ENCODE measurements at regions not wholly inside any gene's neighbourhood (a gene's known extent, or its start where the extent isn't known, plus 50 kb on each side); places are given as distances from the start of the nearest gene placed in this dataset.

- no peak for DNase-seq
- no peak for TF ChIP-seq CTCF (conservative IDR thresholded peaks at IDR 0.05)
- H3K27me3 ChIP-seq (ENCODE audit: control insufficient read depth, insufficient read depth, low read length, poor library complexity, severe bottlenecking): no peaks in the 10 kb centered on the region
- H3K36me3 ChIP-seq (ENCODE audit: control insufficient read depth, insufficient read depth, low read length): no peaks in the 10 kb centered on the region
- H3K27ac ChIP-seq (ENCODE audit: low read depth, low read length): no peak overlapping the region
- H3K9ac ChIP-seq (ENCODE audit: extremely low read depth, low read length, poor library complexity, severe bottlenecking): no peak overlapping the region
- 92 to 93% methylated on average over 12 of the region's 12 CpGs for WGBS, 2 experiments (ENCODE audit: insufficient coverage in 1 of 2, insufficient read length in 1 of 2)
- Mint-ChIP-seq H3K4me3 (no peak overlapping the region), H3K36me3 (ENCODE audit: low read depth) (no peaks in the 10 kb centered on the region), H3K4me1 (no peaks in the 10 kb centered on the region), H3K9me3 (no peaks in the 10 kb centered on the region), H3K27ac (no peak overlapping the region), H3K27me3 (ENCODE audit: insufficient read depth) (peaks cover 6% of the 10 kb centered on the region)
- H3K9me3 ChIP-seq (ENCODE audit: control insufficient read depth, low read length): no peaks in the 10 kb centered on the region
- H3K4me1 ChIP-seq (ENCODE audit: control insufficient read depth, insufficient read depth, low read length): no peaks in the 10 kb centered on the region
- H3K4me3 ChIP-seq (ENCODE audit: low read length): no peak overlapping the region
Measured at GRCh38 chr2:545228-545627, 132.0 kb downstream of the TMEM18 start.

- no peak for TF ChIP-seq CTCF (conservative IDR thresholded peaks at IDR 0.05)
- H3K4me3 ChIP-seq (ENCODE audit: low read length): no peak overlapping the region
- Mint-ChIP-seq H3K27ac (no peak overlapping the region), H3K9me3 (peaks cover 6% of the 10 kb centered on the region), H3K4me1 (no peaks in the 10 kb centered on the region), H3K4me3 (no peak overlapping the region), H3K36me3 (ENCODE audit: low read depth) (no peaks in the 10 kb centered on the region), H3K27me3 (ENCODE audit: insufficient read depth) (peaks cover 5% of the 10 kb centered on the region)
- 90% methylated on average over 2 of the region's 2 CpGs; no CpG with 5 or more reads in 1 of the 2 experiments for WGBS, 2 experiments (ENCODE audit: insufficient coverage in 1 of 2, insufficient read length in 1 of 2)
- H3K36me3 ChIP-seq (ENCODE audit: control insufficient read depth, insufficient read depth, low read length): no peaks in the 10 kb centered on the region
- H3K9me3 ChIP-seq (ENCODE audit: control insufficient read depth, low read length): peaks cover 8% of the 10 kb centered on the region
- no peak overlapping the region for H3K27ac ChIP-seq (ENCODE audit: low read depth, low read length)
- no peaks in the 10 kb centered on the region for H3K4me1 ChIP-seq (ENCODE audit: control insufficient read depth, insufficient read depth, low read length)
- no peak for DNase-seq
- H3K9ac ChIP-seq (ENCODE audit: extremely low read depth, low read length, poor library complexity, severe bottlenecking): no peak overlapping the region
- no peaks in the 10 kb centered on the region for H3K27me3 ChIP-seq (ENCODE audit: control insufficient read depth, insufficient read depth, low read length, poor library complexity, severe bottlenecking)
Measured at GRCh38 chr2:538646-539045, 138.6 kb downstream of the TMEM18 start.

GRCh38 chr2:535222-535621 lies 142.0 kb downstream of the TMEM18 start:
- DNase-seq: no peak
- H3K27ac Mint-ChIP-seq: no peak overlapping the region
- no peaks in the 10 kb centered on the region for H3K36me3 Mint-ChIP-seq (ENCODE audit: low read depth)
- no peak overlapping the region for H3K4me3 ChIP-seq (ENCODE audit: low read length)
- no peaks in the 10 kb centered on the region for H3K36me3 ChIP-seq (ENCODE audit: control insufficient read depth, insufficient read depth, low read length)
- H3K27ac ChIP-seq (ENCODE audit: low read depth, low read length): no peak overlapping the region
- H3K27me3 ChIP-seq (ENCODE audit: control insufficient read depth, insufficient read depth, low read length, poor library complexity, severe bottlenecking): no peaks in the 10 kb centered on the region
- peaks cover 6% of the 10 kb centered on the region for H3K9me3 Mint-ChIP-seq
- peaks cover 5% of the 10 kb centered on the region for H3K27me3 Mint-ChIP-seq (ENCODE audit: insufficient read depth)
- peaks cover 8% of the 10 kb centered on the region for H3K9me3 ChIP-seq (ENCODE audit: control insufficient read depth, low read length)
- H3K4me3 Mint-ChIP-seq: no peak overlapping the region
- no peaks in the 10 kb centered on the region for H3K4me1 ChIP-seq (ENCODE audit: control insufficient read depth, insufficient read depth, low read length)
- TF ChIP-seq CTCF (conservative IDR thresholded peaks at IDR 0.05): peak; percentile 66
- H3K4me1 Mint-ChIP-seq: no peaks in the 10 kb centered on the region
- 100% methylated on average over 2 of the region's 3 CpGs; no CpG with 5 or more reads in 1 of the 2 experiments for WGBS, 2 experiments (ENCODE audit: insufficient coverage in 1 of 2, insufficient read length in 1 of 2)
- H3K9ac ChIP-seq (ENCODE audit: extremely low read depth, low read length, poor library complexity, severe bottlenecking): no peak overlapping the region
